OCI-LY3 (cell line): ENCODE measurements at regions not wholly inside any gene's neighbourhood (a gene's known extent, or its start where the extent isn't known, plus 50 kb on each side); places are given as distances from the start of the nearest gene placed in this dataset.
A peak's percentile ranks its signal among the peaks of the same experiment; 100 is the strongest.

Experiments
- H2AFZ ChIP-seq: fragments of 200-600, 300-600 bp; shearing (Covaris generic); 2 replicates; pipeline ENCODE4 v1.6.0; 2014; ENCODE audit warnings: antibody characterized with exemption, low read depth, low read length
- H3K27ac ChIP-seq: fragments of 200-600, 300-600 bp; sonication (generic); 2 replicates; pipeline ENCODE4 v1.5.1; 2014; ENCODE audit warnings: mild to moderate bottlenecking, low read length, moderate library complexity, mixed read lengths
- H3K27me3 ChIP-seq: fragments of 200-600, 300-600 bp; sonication (generic); 2 replicates; pipeline ENCODE4 v1.6.1; 2014; ENCODE audit warnings: low read depth, low read length, mixed read lengths
- H3K36me3 ChIP-seq: fragments of 200-600, 300-600 bp; sonication (generic); replicated peaks from 2 replicates; pipeline ENCODE3; 2014; ENCODE audit warnings: low read depth, low read length, mixed read lengths
- H3K4me1 ChIP-seq: fragments of 300-600, 200-600 bp; sonication (generic); 2 replicates; pipeline ENCODE4 v1.6.1; 2014; ENCODE audit warnings: low read length, mixed read lengths
- H3K4me2 ChIP-seq: fragments of 200-600, 300-600 bp; sonication (generic); 2 replicates; pipeline ENCODE4 v1.6.1; 2014; ENCODE audit warnings: low read length, mixed read lengths
- H3K4me3 ChIP-seq: fragments of 300-600, 200-600 bp; sonication (generic); 2 replicates; pipeline ENCODE4 v1.5.1; 2014; ENCODE audit warnings: antibody characterized with exemption, mild to moderate bottlenecking, low read length, moderate library complexity
- H3K79me2 ChIP-seq: fragments of 300-600, 200-600 bp; shearing (Covaris generic); 2 replicates; pipeline ENCODE4 v1.6.1; 2014; ENCODE audit warnings: mild to moderate bottlenecking, low read length, mixed read lengths
- H3K9ac ChIP-seq: fragments of 300-600, 200-600 bp; shearing (Covaris generic); 2 replicates; pipeline ENCODE4 v1.6.0; 2014; ENCODE audit warnings: mild to moderate bottlenecking, low read length, moderate library complexity
- H3K9me3 ChIP-seq: fragments of 200-600, 300-600 bp; shearing (Covaris generic); 2 replicates; pipeline ENCODE4 v1.6.1; 2014; ENCODE audit warnings: low read length, mixed read lengths; ENCODE audit not compliant: insufficient read depth
- H4K20me1 ChIP-seq: fragments of 200-600, 300-600 bp; sonication (generic); 2 replicates; pipeline ENCODE4 v1.6.1; 2016; ENCODE audit warnings: low read length, mixed read lengths; ENCODE audit not compliant: insufficient read depth
- EZH2phosphoT487 ChIP-seq: fragments of 200-600 bp; shearing (Covaris generic); IDR thresholded peaks from 2 replicates; pipeline ENCODE4 v1.6.1; 2018; ENCODE audit warnings: antibody characterized with exemption, mixed run types, low read depth
- TF ChIP-seq, protein P1 (sequence below): fragments of 200-600, 300-600 bp; sonication (generic); IDR thresholded peaks from 2 replicates; pipeline ENCODE4 v1.5.1; 2014; ENCODE audit warnings: antibody characterized with exemption, low read length, low read depth

GRCh38 chr1:185400052-185400451, 83.0 kb upstream of the IVNS1ABP start:
- Histone ChIP-seq H3K9me3 (no peaks in the 10 kb centered on the region), H3K4me3 (no peak overlapping the region), H3K27me3 (no peaks in the 10 kb centered on the region), H2AFZ (0 out of 2 replicates have a peak overlapping the region, but pooled peaks have one; percentile 56), H3K4me1 (peaks cover 44% of the 10 kb centered on the region), H3K36me3 (no peaks in the 10 kb centered on the region), H3K4me2 (peak overlapping the region; percentile 33; the same call in 1 of the 2 replicates), H3K9ac (peak overlapping the region; percentile 45; the same call in 1 of the 2 replicates), H4K20me1 (no peaks in the 10 kb centered on the region), H3K27ac (peak overlapping the region; percentile 73), H3K79me2 (no peaks in the 10 kb centered on the region)
- TF ChIP-seq, protein P1, sequence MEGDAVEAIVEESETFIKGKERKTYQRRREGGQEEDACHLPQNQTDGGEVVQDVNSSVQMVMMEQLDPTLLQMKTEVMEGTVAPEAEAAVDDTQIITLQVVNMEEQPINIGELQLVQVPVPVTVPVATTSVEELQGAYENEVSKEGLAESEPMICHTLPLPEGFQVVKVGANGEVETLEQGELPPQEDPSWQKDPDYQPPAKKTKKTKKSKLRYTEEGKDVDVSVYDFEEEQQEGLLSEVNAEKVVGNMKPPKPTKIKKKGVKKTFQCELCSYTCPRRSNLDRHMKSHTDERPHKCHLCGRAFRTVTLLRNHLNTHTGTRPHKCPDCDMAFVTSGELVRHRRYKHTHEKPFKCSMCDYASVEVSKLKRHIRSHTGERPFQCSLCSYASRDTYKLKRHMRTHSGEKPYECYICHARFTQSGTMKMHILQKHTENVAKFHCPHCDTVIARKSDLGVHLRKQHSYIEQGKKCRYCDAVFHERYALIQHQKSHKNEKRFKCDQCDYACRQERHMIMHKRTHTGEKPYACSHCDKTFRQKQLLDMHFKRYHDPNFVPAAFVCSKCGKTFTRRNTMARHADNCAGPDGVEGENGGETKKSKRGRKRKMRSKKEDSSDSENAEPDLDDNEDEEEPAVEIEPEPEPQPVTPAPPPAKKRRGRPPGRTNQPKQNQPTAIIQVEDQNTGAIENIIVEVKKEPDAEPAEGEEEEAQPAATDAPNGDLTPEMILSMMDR: no peak
- TF ChIP-seq EZH2phosphoT487: no peak

- Histone ChIP-seq H3K79me2 (no peaks in the 10 kb centered on the region), H3K27me3 (no peaks in the 10 kb centered on the region), H2AFZ (no peak overlapping the region), H3K4me2 (peak overlapping the region; percentile 4), H4K20me1 (no peaks in the 10 kb centered on the region), H3K9me3 (no peaks in the 10 kb centered on the region), H3K36me3 (no peaks in the 10 kb centered on the region), H3K4me1 (peaks cover 37% of the 10 kb centered on the region), H3K4me3 (no peak overlapping the region), H3K27ac (peak overlapping the region; percentile 73), H3K9ac (peak overlapping the region; percentile 45)
- TF ChIP-seq EZH2phosphoT487: no peak
- TF ChIP-seq, protein P1: no peak
These were observed 81.6 kb upstream of the IVNS1ABP start for GRCh38 chr1:185398599-185398998.

- H2AFZ ChIP-seq: no peak overlapping the region
- no peaks in the 10 kb centered on the region for H3K79me2 ChIP-seq
- TF ChIP-seq, protein P1: no peak
- H3K27ac ChIP-seq: peak overlapping the region; percentile 73
- peak overlapping the region; percentile 4 for H3K4me2 ChIP-seq
- H4K20me1 ChIP-seq: no peaks in the 10 kb centered on the region
- no peaks in the 10 kb centered on the region for H3K9me3 ChIP-seq
- no peaks in the 10 kb centered on the region for H3K36me3 ChIP-seq
- peaks cover 33% of the 10 kb centered on the region for H3K4me1 ChIP-seq
- H3K4me3 ChIP-seq: no peak overlapping the region; the same call in 1 of the 2 replicates
- H3K9ac ChIP-seq: peak overlapping the region; percentile 23
- no peaks in the 10 kb centered on the region for H3K27me3 ChIP-seq
These were observed 81.0 kb upstream of the IVNS1ABP start for GRCh38 chr1:185398022-185398421.

DNA sequence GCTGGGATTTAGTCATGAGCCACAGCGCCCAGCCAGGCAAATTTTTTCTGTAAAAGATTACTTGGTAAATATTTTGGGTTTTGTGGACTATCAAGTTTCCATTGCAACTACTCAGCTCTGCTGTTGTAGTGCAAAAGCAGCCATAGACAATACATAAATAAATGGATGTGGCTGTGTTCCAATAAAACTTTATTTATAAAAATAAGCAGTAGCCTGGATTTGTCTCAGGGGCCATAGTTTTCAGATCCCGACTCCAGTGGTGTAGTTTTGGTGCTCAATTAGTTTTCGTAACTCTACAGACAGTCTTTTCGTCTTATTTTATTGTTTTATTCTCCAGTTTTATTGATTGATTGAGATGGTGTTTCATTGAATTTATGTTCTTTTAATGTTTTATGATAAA, 80.1 kb upstream of the IVNS1ABP start:
- H3K4me3 ChIP-seq: no peak overlapping the region
- peaks cover 29% of the 10 kb centered on the region for H3K4me1 ChIP-seq
- no peak overlapping the region for H3K9ac ChIP-seq
- H3K9me3 ChIP-seq: no peaks in the 10 kb centered on the region
- no peaks in the 10 kb centered on the region for H3K79me2 ChIP-seq
- TF ChIP-seq, protein P1: no peak
- TF ChIP-seq EZH2phosphoT487: no peak
- no peaks in the 10 kb centered on the region for H3K27me3 ChIP-seq
- H3K4me2 ChIP-seq: no peak overlapping the region
- no peaks in the 10 kb centered on the region for H3K36me3 ChIP-seq
- no peak overlapping the region for H2AFZ ChIP-seq
- no peaks in the 10 kb centered on the region for H4K20me1 ChIP-seq
- no peak overlapping the region for H3K27ac ChIP-seq
